Activated CD8-positive, alpha-beta memory T cell treated with anti-CD3 and anti-CD28 coated beads, Interleukin-2, amount 50 U/mL, for 48 hours (primary cell): ENCODE measurements at regions not wholly inside any gene's neighbourhood (a gene's known extent, or its start where the extent isn't known, plus 50 kb on each side); places are given as distances from the start of the nearest gene placed in this dataset.
"Not testable (repeated sequence)": the region's sequence is repeated elsewhere in the genome, so short reads cannot be mapped to it uniquely, and the experiment has no call there.

ENCODE experiments used
- DNase-seq: peaks from one replicate; pipeline ENCODE4 v3.0.0-alpha.2; 2020

DNA sequence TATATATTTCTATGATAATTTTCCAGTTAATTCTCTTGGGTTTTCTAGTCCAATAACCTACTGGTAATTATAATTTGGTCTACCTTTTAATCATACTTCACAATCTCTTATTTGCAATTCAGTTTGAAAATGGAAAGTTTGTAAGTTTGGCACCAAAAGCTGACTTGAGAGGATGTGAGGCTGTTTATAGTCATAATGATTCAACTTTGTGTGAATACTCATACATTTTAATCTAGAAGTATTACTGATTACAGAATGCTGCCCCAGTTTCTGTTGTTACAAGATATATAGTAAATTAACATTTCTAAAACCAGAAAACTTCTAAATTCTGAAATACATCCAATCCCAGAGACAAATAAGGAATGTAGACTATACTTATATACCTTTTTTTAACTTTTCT lies 158.2 kb downstream of the SLC38A4 start:
- DNase-seq = no peak

DNA sequence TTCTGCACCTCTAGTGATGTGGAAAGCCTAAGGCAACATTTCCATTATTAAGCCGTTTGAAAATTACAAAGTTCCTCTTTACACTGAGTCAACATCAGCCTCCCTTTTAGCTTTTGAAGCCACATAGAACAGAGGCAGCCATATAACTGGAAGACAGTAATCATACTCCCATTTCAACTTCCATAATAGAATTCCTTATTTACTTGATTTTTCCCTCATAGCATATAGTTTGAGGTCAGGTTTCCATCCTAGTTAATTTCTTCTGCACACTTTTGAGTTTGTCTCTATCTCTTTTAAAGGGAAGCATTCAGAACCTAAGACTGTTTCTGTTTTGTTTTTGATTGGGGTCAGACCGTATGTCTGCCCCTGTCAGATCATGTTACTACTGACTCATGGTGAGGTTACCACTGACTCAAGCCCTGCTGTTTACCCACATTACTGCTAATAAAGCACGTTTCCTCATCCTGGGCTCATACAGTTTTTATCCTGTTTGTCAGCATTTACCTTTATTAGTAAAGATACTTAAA lies 161.0 kb downstream of the SLC38A4 start:
- DNase-seq = no peak

DNA sequence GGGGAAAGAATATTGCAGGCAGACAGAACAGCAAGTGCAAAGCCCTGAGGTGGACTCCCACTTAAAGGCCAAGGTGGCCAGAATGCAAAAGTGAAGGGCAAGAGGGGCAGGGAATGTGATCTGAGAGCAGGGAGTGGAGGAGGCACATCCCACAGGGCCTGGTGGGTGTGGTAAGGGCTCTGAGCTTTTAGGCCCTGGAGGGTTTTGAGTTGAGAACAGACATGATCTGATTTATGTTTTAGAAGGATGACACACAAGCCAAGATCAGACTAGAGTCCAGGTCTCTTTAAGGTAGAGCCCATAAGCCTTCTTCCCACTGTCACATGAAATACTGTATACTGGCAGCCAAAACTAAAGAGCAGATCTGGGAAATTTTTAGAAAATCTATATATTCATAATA lies 162.5 kb downstream of the SLC38A4 start:
- no peak for DNase-seq

- DNase-seq = no peak
These were observed 164.5 kb downstream of the SLC38A4 start for GRCh38 chr12:46661110-46661845.

GRCh38 chr12:46660719-46661109 lies 165.1 kb downstream of the SLC38A4 start:
- DNase-seq = no peak

DNA sequence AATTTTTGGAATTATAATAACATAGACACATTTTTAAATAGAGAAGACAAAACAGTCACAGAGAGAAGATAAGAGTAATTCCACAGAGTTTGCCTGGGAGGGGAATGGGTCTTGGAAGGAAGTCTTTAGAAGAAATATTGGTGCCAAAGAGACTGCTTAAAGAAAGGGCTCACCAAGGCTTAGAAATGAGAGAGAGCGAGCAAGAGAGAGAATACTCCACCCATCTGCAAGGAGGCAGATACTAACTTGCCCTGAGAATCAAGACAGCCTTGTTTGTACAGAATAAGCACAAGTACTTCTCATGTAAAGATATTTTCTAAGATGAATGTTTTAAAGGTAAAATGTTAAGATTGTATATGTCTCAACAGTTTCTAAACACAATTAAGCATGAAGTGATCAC lies 165.5 kb downstream of the SLC38A4 start:
- DNase-seq = no peak

GRCh38 chr12:46659824-46660223 lies 166.0 kb downstream of the SLC38A4 start:
- no peak for DNase-seq

DNA sequence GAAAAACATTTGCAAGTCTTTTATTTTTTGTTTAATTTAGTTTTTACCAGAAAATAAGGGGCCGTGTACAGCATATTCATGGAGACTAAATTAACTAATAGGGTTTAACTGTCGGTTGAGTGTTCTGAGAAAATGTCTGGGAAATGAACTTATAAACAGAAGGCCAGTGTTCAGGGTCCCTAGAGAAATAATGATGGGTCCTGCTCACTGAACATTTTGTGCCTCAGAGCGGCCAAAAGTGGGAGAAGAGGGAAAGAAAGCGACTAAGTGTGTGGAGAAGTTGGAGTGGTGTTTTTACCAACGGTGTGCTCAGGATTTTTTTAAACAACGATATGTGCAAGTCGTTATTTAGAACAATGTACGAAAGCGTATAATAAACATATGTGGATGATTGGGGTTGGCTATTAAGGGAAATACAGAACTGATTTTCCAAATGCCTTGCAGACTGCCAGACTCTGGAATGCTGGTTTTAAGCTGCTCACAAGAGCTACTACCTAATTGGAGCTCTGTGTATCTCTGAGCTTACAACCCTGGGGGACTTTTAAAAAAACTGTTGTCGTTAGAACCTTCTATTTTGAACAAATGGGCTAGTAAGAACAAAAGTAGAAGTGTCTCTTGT lies 166.7 kb downstream of the SLC38A4 start:
- no peak for DNase-seq

- DNase-seq = no peak
These were observed 168.1 kb downstream of the SLC38A4 start for GRCh38 chr12:46657453-46658411.

DNA sequence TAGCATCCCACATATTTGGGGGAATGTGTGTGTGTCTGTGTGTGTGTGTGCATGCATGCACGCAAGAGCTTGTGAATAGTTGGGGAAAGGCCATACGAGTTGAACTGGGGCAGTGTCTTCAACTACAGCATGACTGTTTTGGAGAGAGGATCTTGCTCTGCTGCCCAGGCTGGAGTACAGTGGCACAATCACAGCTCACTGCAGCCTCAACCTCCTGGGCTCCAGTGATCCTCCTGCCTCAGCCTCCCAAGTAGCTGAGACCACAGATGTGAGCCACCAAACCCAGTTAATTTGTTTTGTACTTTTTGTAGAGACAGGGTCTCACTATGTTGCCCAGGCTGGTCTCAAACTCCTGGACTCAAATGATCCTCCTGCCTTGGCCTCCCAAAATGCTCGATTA lies 169.8 kb downstream of the SLC38A4 start:
- not testable (repeated sequence) for DNase-seq

GRCh38 chr12:46653311-46653710 lies 172.5 kb downstream of the SLC38A4 start:
- no peak for DNase-seq

DNA sequence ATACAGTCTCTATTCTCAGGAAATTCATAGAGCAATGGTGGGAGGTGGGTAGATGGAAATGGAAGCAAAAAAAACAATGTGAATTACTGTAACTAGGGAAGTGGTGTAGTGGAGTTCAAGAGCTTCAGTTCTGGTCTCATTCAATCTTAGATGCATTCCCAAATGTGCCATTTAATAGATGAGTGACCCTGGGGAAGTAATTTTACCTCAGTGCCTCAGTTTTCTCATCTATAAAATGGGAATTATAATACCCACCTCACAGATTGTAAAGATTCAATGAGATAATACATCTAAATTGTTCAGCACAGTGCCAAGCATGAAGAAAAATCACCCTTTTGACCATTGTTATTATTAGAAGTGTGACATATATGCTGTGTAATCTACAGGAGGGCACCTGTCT lies 173.1 kb downstream of the SLC38A4 start:
- no peak for DNase-seq

GRCh38 chr12:46650688-46651087 lies 175.1 kb downstream of the SLC38A4 start:
- DNase-seq = no peak

GRCh38 chr12:46649433-46649832 lies 176.4 kb downstream of the SLC38A4 start:
- no peak for DNase-seq

- DNase-seq = no peak
These were observed 178.8 kb downstream of the SLC38A4 start for GRCh38 chr12:46647034-46647433.

DNA sequence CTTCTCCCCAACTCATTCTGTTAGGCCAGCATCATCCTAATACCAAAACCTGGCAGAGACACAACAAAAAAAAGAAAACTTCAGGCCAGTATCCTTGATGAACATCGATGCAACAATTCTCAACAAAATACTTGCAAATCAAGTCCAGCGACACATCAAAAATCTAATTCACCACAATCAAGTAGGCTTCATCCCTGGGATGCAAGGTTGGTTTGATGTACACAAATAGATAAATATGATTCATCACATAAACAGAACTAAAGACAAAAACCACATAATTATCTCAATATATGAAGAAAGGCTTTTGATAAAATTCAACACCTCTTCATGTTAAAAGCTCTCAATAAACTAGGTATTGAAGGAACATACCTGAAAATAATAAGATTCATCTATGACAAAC lies 184.1 kb downstream of the SLC38A4 start:
- DNase-seq = not testable (repeated sequence)

GRCh38 chr12:46635818-46636217 lies 190.0 kb downstream of the SLC38A4 start:
- no peak for DNase-seq

- DNase-seq = no peak
These were observed 196.2 kb downstream of the SLC38A4 start for GRCh38 chr12:46629331-46630229.

DNA sequence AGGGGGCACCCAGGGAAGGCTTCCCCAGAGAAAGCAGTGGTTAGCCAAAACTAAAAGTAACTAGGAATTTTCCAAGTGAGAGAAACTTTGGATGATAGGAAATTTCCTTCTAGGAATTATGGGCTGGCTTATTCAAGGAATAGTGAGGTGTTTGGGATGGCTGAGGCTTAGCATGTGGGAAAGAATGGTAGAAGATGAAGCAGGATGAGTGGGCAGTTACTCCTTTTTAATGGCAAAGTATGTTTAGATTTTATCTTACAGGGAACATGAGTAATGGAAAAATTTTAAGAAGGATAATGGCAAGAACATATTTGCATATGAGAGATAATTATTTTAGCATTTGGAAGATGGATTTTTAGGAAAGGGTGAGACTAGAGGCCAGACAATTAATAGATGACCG lies 197.6 kb downstream of the SLC38A4 start:
- DNase-seq = no peak

GRCh38 chr12:46627686-46628085 lies 198.1 kb downstream of the SLC38A4 start:
- DNase-seq = no peak

DNA sequence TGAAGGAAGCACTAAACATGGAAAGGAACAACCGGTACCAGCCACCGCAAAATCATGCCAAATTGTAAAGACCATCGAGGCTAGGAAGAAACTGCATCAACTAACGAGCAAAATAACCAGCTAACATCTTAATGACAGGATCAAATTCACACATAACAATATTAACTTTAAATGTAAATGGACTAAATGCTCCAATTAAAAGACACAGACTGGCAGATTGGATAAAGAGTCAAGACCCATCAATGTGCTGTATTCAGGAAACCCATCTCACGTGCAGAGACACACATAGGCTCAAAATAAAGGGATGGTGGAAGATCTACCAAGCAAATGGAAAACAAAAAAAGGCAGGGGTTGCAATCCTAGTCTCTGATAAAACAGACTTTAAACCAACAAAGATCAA lies 206.3 kb downstream of the SLC38A4 start:
- not testable (repeated sequence) for DNase-seq

DNA sequence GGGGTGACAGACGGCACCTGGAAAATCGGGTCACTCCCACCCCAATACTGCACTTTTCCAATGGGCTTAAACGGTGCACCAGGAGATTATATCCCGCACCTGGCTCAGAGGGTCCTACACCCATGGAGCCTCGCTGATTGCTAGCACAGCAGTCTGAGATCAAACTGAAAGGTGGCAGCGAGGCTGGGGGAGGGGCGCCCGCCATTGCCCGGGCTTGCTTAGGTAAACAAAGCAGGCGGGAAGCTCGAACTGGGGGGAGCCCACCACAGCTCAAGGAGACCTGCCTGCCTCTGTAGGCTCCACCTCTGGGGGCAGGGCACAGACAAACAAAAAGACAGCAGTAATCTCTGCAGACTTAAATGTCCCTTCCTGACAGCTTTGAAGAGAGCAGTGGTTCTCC lies 208.1 kb downstream of the SLC38A4 start:
- DNase-seq = not testable (repeated sequence)
